Tibial nerve (tissue), 3 donors: ENCODE measurements at regions not wholly inside any gene's neighbourhood (a gene's known extent, or its start where the extent isn't known, plus 50 kb on each side); places are given as distances from the start of the nearest gene placed in this dataset.

Source experiments
- CTCF ChIP-seq, 5 experiments: fragments of 200-600 bp in 3 of 5; fragments of 450-650 bp in 2 of 5; sonication (generic) in 3 of 5; IDR thresholded peaks; one replicate each; pipeline ENCODE4 v1.5.1; 2016 to 2019; ENCODE audit warnings: antibody characterized with exemption in 5 of 5, mild to moderate bottlenecking in 3 of 5, moderate library complexity in 2 of 5
- POLR2A ChIP-seq, 2 donors: fragments of 450-650 bp; IDR thresholded peaks; one replicate each; pipeline ENCODE4 v1.6.1; 2017; ENCODE audit warnings: antibody characterized with exemption in 2 of 2, mild to moderate bottlenecking in 2 of 2, moderate library complexity in 2 of 2

- no peak for TF ChIP-seq CTCF (IDR thresholded peaks at IDR 0.05)
- no peak for TF ChIP-seq POLR2A (IDR thresholded peaks at IDR 0.05)
Measured at GRCh38 chr3:182651461-182651860, 141.8 kb upstream of the ATP11B start.
